Activated CD4-positive, alpha-beta T cell treated with anti-CD3 and anti-CD28 coated beads, Interleukin-2, amount 50 U/mL, for 1 hour (primary cell): ENCODE measurements at regions not wholly inside any gene's neighbourhood (a gene's known extent, or its start where the extent isn't known, plus 50 kb on each side); places are given as distances from the start of the nearest gene placed in this dataset.

Source experiments
- DNase-seq: peaks from one replicate; pipeline ENCODE4 v3.0.0-alpha.2; 2020

GRCh38 chr15:69530991-69531664 lies 78.5 kb downstream of the RPLP1 start:
- DNase-seq, result no peak

- DNase-seq, result no peak
Measured at GRCh38 chr15:69531665-69532027, 79.0 kb downstream of the RPLP1 start.

- DNase-seq, result no peak
Measured at GRCh38 chr15:69532066-69532465, 79.4 kb downstream of the RPLP1 start.

- DNase-seq, result no peak
Measured at GRCh38 chr15:69532856-69533255, 80.2 kb downstream of the RPLP1 start.

- DNase-seq, result no peak
Measured at GRCh38 chr15:69533522-69533921, 80.9 kb downstream of the RPLP1 start.

GRCh38 chr15:69535101-69535638 lies 82.6 kb downstream of the RPLP1 start:
- DNase-seq, result no peak

GRCh38 chr15:69535998-69536397 lies 83.4 kb downstream of the RPLP1 start:
- DNase-seq, result no peak

GRCh38 chr15:69536726-69537512 lies 84.3 kb downstream of the RPLP1 start:
- no peak for DNase-seq

- DNase-seq, result no peak
Measured at GRCh38 chr15:69537901-69538300, 85.3 kb downstream of the RPLP1 start.

- no peak for DNase-seq
Measured at GRCh38 chr15:69538379-69538778, 85.8 kb downstream of the RPLP1 start.

- DNase-seq, result no peak
Measured at GRCh38 chr15:69539345-69539744, 86.7 kb downstream of the RPLP1 start.

- DNase-seq, result no peak
Measured at GRCh38 chr15:69540622-69541021, 88.0 kb downstream of the RPLP1 start.

- no peak for DNase-seq
Measured at GRCh38 chr15:69542028-69542427, 89.4 kb downstream of the RPLP1 start.

- no peak for DNase-seq
Measured at GRCh38 chr15:69543681-69544364, 91.2 kb downstream of the RPLP1 start.

GRCh38 chr15:69544365-69545113 lies 91.9 kb downstream of the RPLP1 start:
- no peak for DNase-seq

GRCh38 chr15:69546182-69546581 lies 93.6 kb downstream of the RPLP1 start:
- no peak for DNase-seq

- no peak for DNase-seq
Measured at GRCh38 chr15:69548395-69549180, 96.0 kb downstream of the RPLP1 start.

- no peak for DNase-seq
Measured at GRCh38 chr15:69551391-69552056, 98.9 kb downstream of the RPLP1 start.

- DNase-seq, result no peak
Measured at GRCh38 chr15:69552057-69552815, 99.6 kb downstream of the RPLP1 start.

- no peak for DNase-seq
Measured at GRCh38 chr15:69553686-69554085, 101.1 kb downstream of the RPLP1 start.
